Skeletal muscle cell (primary cell): ENCODE measurements at regions not wholly inside any gene's neighbourhood (a gene's known extent, or its start where the extent isn't known, plus 50 kb on each side); places are given as distances from the start of the nearest gene placed in this dataset.
"Not testable (repeated sequence)": the region's sequence is repeated elsewhere in the genome, so short reads cannot be mapped to it uniquely, and the experiment has no call there.

Experiments
- DNase-seq: peaks from one replicate; pipeline ENCODE4 v3.0.0-alpha.2; 2010; ENCODE audit warnings: low read depth
- H3K4me3 ChIP-seq: 2 replicates; pipeline ENCODE4 v1.5.1; 2011; ENCODE audit warnings: low read depth, mild to moderate bottlenecking, control low read depth, low read length, moderate library complexity

DNA sequence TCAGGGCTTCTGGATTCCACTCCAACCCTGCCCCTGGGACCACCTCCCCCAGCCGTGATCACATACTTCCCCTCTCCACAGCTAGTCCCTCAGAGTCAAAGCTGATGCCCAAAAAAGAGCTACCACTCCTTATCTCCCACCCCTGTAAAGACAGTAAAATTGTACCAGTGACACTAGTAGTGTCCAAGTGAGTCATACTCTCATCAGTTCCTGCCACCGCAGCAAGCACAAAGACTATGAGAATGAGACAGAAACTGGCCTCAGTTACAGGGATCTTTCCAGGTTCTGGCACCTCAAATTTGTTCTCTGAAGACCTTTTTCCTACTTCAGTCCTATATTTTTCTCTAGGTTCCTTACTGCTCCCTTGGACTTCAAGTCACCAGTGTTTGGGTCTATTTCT lies 144.2 kb downstream of the SPRY2 start:
- DNase-seq, result no peak
- H3K4me3 ChIP-seq, result no peak overlapping the region

- H3K4me3 ChIP-seq, result no peak overlapping the region
- DNase-seq, result no peak
Observed at GRCh38 chr13:80195649-80196048, 145.3 kb downstream of the SPRY2 start.

GRCh38 chr13:80189889-80190597 lies 150.9 kb downstream of the SPRY2 start:
- H3K4me3 ChIP-seq, result no peak overlapping the region
- no peak for DNase-seq

- DNase-seq, result no peak
- H3K4me3 ChIP-seq, result no peak overlapping the region
Observed at GRCh38 chr13:80180740-80181355, 160.1 kb downstream of the SPRY2 start.

DNA sequence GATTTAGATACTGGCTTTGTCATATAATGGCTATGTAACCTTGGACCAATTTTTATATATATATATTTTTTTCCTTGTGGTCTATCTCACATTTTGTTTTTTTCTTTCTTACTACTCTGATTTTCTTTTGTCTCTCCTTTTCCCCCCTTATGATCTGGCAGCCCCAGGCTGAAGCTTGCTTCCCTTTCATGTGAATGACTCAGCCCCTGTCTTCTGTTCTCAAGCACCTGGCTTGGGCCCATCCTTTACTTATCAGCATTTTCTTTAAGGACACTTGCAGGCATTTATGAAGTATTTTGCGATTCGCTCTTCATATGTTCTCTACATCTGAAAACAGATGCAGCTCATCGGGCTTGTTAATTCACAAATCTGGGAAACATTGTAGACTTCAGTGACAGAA lies 163.6 kb downstream of the SPRY2 start:
- DNase-seq, result no peak

GRCh38 chr13:80173224-80173623 lies 167.7 kb downstream of the SPRY2 start:
- no peak overlapping the region for H3K4me3 ChIP-seq
- DNase-seq, result no peak

More for the DNA sequence above, 163.6 kb downstream of the SPRY2 start:
- H3K4me3 ChIP-seq, result no peak overlapping the region

GRCh38 chr13:80171096-80171495 lies 169.8 kb downstream of the SPRY2 start:
- H3K4me3 ChIP-seq, result no peak overlapping the region
- no peak for DNase-seq

- H3K4me3 ChIP-seq, result no peak overlapping the region
- DNase-seq, result peak; percentile 15
Observed at GRCh38 chr13:80168089-80168850, 172.7 kb downstream of the SPRY2 start.

- no peak overlapping the region for H3K4me3 ChIP-seq
- no peak for DNase-seq
Observed at GRCh38 chr13:80166352-80166751, 174.6 kb downstream of the SPRY2 start.

DNA sequence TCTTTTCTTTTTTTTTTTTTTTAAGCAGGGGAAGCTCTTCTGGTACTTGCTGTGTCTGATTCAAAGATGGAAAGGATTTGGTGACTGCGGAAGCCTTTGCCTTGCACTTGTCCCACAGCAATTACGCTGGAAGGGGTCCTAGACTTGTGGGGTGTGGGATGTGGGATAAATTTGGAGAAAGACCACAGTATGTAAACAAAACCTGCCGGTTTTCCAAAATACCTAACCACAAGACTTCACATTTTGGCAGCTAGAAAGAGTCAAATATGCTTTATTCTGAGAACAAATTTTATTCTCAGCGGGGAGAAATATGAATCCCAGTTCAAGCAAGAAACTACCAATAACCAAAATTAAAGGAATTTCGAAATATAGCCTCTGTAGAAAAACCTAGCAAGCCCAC lies 176.5 kb downstream of the SPRY2 start:
- H3K4me3 ChIP-seq, result no peak overlapping the region
- no peak for DNase-seq

DNA sequence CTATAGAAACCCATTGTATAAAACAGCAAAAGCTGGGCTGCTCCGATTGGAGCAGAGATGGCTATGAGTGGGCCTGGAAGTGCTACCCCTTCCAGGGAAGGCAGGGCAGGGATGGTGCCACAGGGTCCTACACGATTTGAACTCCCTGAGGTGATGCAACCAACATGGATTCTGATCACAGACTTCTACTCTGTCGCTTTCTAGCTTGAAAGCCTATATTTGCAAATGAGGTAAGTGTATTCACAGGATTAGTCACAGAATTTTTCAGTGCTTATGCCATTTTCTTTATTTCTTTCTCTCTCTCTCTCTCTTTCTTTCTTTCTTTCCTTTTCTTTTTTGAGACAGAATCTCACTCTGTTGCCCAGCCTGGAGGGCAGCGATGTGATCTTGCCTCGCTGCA lies 179.0 kb downstream of the SPRY2 start:
- H3K4me3 ChIP-seq, result no peak overlapping the region
- no peak for DNase-seq

DNA sequence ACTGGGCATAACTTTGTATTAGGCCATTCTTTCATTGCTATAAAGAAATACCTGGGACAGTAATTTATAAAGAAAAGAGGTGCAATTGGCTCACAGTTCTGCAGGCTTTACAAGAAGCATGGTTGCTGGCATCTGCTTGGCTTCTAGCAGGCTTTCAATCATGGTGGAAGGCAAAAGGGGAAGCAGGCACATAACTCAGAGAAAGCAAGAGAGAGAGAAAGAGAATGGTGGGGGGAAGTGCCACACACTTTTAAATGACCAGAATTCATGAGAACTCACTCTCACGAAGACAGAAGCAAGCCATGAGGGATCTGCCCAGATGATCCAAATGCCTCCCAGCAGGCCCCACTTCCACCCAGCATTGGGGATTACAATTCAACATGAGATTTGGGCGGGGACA lies 179.7 kb downstream of the SPRY2 start:
- H3K4me3 ChIP-seq, result no peak overlapping the region
- no peak for DNase-seq

DNA sequence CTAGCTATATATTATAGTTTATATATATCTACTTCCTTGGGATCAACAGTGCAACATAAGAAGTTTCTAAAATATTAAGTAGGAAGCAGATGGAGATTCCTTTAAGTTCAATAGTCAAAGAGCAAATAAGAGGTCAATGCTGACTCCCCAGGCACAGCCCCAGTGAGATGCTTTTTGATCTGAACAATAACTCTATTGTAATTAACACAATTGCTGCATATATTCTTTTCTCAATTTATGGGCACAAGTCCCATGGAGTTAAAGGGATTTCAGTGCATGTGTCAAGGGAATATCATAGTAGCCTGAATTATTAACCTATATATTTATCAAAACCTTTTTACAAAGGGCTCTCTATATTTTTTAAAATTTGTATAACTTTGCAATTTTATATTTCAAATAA lies 180.8 kb downstream of the SPRY2 start:
- no peak for DNase-seq
- H3K4me3 ChIP-seq, result no peak overlapping the region

DNA sequence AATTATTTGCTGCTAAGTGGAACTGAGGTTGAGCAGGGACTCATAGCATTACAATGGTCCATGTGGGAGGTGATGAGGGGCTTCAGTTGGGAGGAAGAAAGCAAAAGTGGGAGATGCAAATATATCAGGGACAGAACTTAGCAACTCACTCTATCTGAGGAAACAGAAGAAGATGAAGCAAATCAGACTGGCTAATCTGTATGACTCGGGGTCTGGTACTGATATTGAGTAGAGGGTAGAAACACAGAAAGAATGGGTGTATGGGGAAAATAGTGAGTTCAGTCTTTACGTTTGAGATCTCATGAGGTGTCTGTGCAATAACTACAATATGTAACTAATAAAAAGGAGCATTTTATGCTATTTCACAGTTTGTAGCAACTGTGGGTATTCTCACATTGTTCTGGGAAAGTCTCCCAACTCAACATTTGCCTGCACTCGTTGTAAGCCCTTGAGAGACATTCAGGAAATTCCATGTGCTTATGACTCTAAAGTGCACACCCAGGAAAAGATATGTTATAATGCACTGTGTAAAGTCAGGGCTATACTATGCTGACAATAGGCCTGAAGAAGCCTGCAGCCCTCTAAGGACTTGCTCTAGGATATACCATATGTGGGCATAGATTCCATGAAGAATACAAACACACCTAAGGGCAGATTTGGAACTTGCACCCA lies 183.5 kb downstream of the SPRY2 start:
- H3K4me3 ChIP-seq, result no peak overlapping the region
- no peak for DNase-seq

GRCh38 chr13:80152142-80152541 lies 188.8 kb downstream of the SPRY2 start:
- DNase-seq, result not testable (repeated sequence)

GRCh38 chr13:80151016-80151415 lies 189.9 kb downstream of the SPRY2 start:
- DNase-seq, result no peak
- H3K4me3 ChIP-seq, result no peak overlapping the region

More at GRCh38 chr13:80152142-80152541, 188.8 kb downstream of the SPRY2 start:
- H3K4me3 ChIP-seq, result not testable (repeated sequence)

- no peak overlapping the region for H3K4me3 ChIP-seq
- DNase-seq, result no peak
Observed at GRCh38 chr13:80149736-80150135, 191.2 kb downstream of the SPRY2 start.

DNA sequence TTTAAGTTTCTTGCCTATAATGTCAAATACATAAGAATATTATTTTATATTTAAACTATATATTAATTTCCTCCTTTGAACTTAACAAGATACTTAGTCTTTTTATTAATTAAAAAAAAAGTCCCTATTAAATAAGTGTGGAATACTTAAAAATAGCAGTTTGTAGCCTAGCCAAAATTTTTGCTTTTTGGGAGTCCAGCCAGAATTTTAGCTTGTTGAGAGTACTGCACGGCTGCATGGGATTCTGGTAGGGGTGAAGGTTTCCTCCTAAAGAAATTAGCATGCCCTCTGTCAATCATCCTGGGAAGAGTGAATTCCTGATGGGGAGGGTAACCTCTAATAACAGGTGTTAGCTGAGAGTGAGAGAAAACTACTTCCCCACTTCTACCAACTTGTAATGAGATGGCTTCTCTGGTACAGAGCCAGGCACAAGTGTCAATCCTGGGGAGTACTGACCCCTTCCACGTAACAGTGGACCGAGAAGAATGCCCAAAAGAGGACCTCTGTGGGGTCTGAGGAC lies 195.7 kb downstream of the SPRY2 start:
- no peak overlapping the region for H3K4me3 ChIP-seq

GRCh38 chr13:80144493-80144892 lies 196.4 kb downstream of the SPRY2 start:
- no peak overlapping the region for H3K4me3 ChIP-seq
- DNase-seq, result no peak

More for the DNA sequence above, 195.7 kb downstream of the SPRY2 start:
- DNase-seq, result no peak
